ENCODE measurements at regions not wholly inside any gene's neighbourhood (a gene's known extent, or its start where the extent isn't known, plus 50 kb on each side); places are given as distances from the start of the nearest gene placed in this dataset.

- TF ChIP-seq FOXM1 (IDR thresholded peaks at IDR 0.05; ENCODE audit: borderline replicate concordance, low read depth) (no peak), MAX (IDR thresholded peaks at IDR 0.05) (no peak), TEAD4 (IDR thresholded peaks at IDR 0.05) (no peak), EGR1 (IDR thresholded peaks at IDR 0.05) (no peak), TAF1 (IDR thresholded peaks at IDR 0.05; ENCODE audit: low read depth) (no peak), EP300 (IDR thresholded peaks at IDR 0.05; ENCODE audit: borderline replicate concordance) (no peak), NFIC (IDR thresholded peaks at IDR 0.05) (no peak), CEBPB (IDR thresholded peaks at IDR 0.05) (no peak), YY1 (IDR thresholded peaks at IDR 0.05; ENCODE audit: low read depth) (no peak), TCF12 (IDR thresholded peaks at IDR 0.05; ENCODE audit: low read depth) (no peak), RAD21 (IDR thresholded peaks at IDR 0.05; ENCODE audit: low read depth) (no peak)
Observed at GRCh38 chr4:135741583-135741982, 1540.0 kb upstream of the PABPC4L start.

All from Ishikawa (cell line).